Mammary epithelial cell (primary cell): ENCODE measurements at regions not wholly inside any gene's neighbourhood (a gene's known extent, or its start where the extent isn't known, plus 50 kb on each side); places are given as distances from the start of the nearest gene placed in this dataset.

Experiments used
- CTCF ChIP-seq, 2 donors: IDR thresholded peaks in 1 of 2; conservative IDR thresholded peaks in 1 of 2; 2 replicates each; pipeline ENCODE4 v1.5.1; 2011 to 2012; ENCODE audit warnings: inconsistent platforms in 2 of 2, low read length in 2 of 2, mild to moderate bottlenecking in 2 of 2, control low read depth in 1 of 2, low read depth in 1 of 2; ENCODE audit not compliant: insufficient read depth in 1 of 2; ENCODE audit errors: extremely low read depth in 1 of 2
- EZH2 ChIP-seq: IDR thresholded peaks from 2 replicates; pipeline ENCODE4 v1.6.1; 2012; ENCODE audit warnings: low read length, inconsistent platforms, borderline replicate concordance

GRCh38 chr13:100790405-100790804 lies 115.8 kb upstream of the TMTC4 start:
- TF ChIP-seq EZH2 (no peak), CTCF (conservative IDR thresholded peaks at IDR 0.05 in 1 of 2, IDR thresholded peaks at IDR 0.05 in 1 of 2; ENCODE audit: extremely low read depth in 1 of 2, insufficient read depth in 1 of 2, low read depth in 1 of 2, low read length in 2 of 2) (no peak)
